Caco-2 (cell line): ENCODE measurements at regions not wholly inside any gene's neighbourhood (a gene's known extent, or its start where the extent isn't known, plus 50 kb on each side); places are given as distances from the start of the nearest gene placed in this dataset.

Experiments used
- BruUV-seq: library from RNA; stranded (reverse); fragments of 400-500 nt; replicated peaks from 2 replicates; lab custom pipeline; 2021; lab: Mats Ljungman, UMichigan
- CTCF ChIA-PET: fragments of 300-600 bp; sonication (Branson Sonifier 250); formaldehyde crosslinking; loops from one replicate; lab custom pipeline; 2022; ENCODE audit warnings: antibody characterized with exemption; lab: Charles Lee
- POLR2A ChIA-PET: fragments of 300-600 bp; sonication (Branson Sonifier 250); formaldehyde crosslinking; loops from one replicate; lab custom pipeline; 2022; ENCODE audit warnings: antibody characterized with exemption; lab: Charles Lee
- DNase-seq, 2 experiments: peaks; one replicate each; pipeline versions ENCODE4 v3.0.0 to v3.0.0-alpha.2; 2020 to 2022
- H3K27me3 ChIP-seq: replicated peaks from 2 replicates; pipeline ENCODE4 v1.6.0; 2011; ENCODE audit warnings: low read length; ENCODE audit not compliant: control insufficient read depth, insufficient read depth
- H3K36me3 ChIP-seq: 2 replicates; pipeline ENCODE4 v1.5.1; 2011; ENCODE audit warnings: low read length; ENCODE audit not compliant: control insufficient read depth, insufficient read depth
- H3K4me1 ChIP-seq: fragments of 250-450 bp; sonication (Bioruptor Pico); 2 replicates; pipeline ENCODE4 v1.5.1; 2020; ENCODE audit warnings: mild to moderate bottlenecking
- H3K4me3 ChIP-seq: 2 replicates; pipeline ENCODE4 v1.5.1; 2011; ENCODE audit warnings: low read depth, mild to moderate bottlenecking, control low read depth, low read length
- H3K9me3 ChIP-seq: fragments of 250-450 bp; sonication (Bioruptor Pico); 2 replicates; pipeline ENCODE4 v1.5.1; 2020; ENCODE audit warnings: mild to moderate bottlenecking, moderate library complexity
- H3K27ac Mint-ChIP-seq: one replicate; pipeline ENCODE4 v1.8.0; 2022; ENCODE audit warnings: mixed read lengths; ENCODE audit not compliant: unreplicated experiment
- H3K27me3 Mint-ChIP-seq: one replicate; pipeline ENCODE4 v1.8.0; 2022; ENCODE audit warnings: mixed read lengths; ENCODE audit not compliant: insufficient read depth, unreplicated experiment
- H3K36me3 Mint-ChIP-seq: one replicate; pipeline ENCODE4 v1.8.0; 2022; ENCODE audit warnings: mild to moderate bottlenecking, mixed read lengths; ENCODE audit not compliant: insufficient read depth, unreplicated experiment
- H3K4me1 Mint-ChIP-seq: one replicate; pipeline ENCODE4 v1.8.0; 2022; ENCODE audit warnings: low read depth, mixed read lengths; ENCODE audit not compliant: unreplicated experiment
- H3K4me3 Mint-ChIP-seq: one replicate; pipeline ENCODE4 v1.8.0; 2022; ENCODE audit warnings: mild to moderate bottlenecking, moderate library complexity, mixed read lengths; ENCODE audit not compliant: unreplicated experiment
- H3K9me3 Mint-ChIP-seq: one replicate; pipeline ENCODE4 v1.8.0; 2022; ENCODE audit warnings: mixed read lengths; ENCODE audit not compliant: unreplicated experiment
- CTCF ChIP-seq, 2 experiments: fragments of 200-600 bp in 1 of 2; IDR thresholded peaks; 1 replicate in 1 of 2; 2 replicates in 1 of 2; pipeline versions ENCODE4 v1.5.1 to v1.8.0; 2011 to 2022; ENCODE audit warnings: antibody characterized with exemption in 1 of 2, control low read depth in 1 of 2, inconsistent platforms in 1 of 2, low read depth in 1 of 2, low read length in 1 of 2, mild to moderate bottlenecking in 1 of 2, moderate library complexity in 1 of 2; ENCODE audit not compliant: insufficient read depth in 1 of 2, severe bottlenecking in 1 of 2, unreplicated experiment in 1 of 2
- intact Hi-C: fragments of 100-400 bp; cut with micrococcal nuclease; formaldehyde crosslinking; loops from one replicate; pipeline ENCODE4 v1.10.0; 2022; ENCODE audit not compliant: unreplicated experiment

GRCh38 chr12:126383506-126383905 is 1318.3 kb downstream of the AACS start:
- no peaks in the 10 kb centered on the region for H3K36me3 Mint-ChIP-seq
- Histone ChIP-seq H3K4me1 (no peaks in the 10 kb centered on the region), H3K4me3 (no peak overlapping the region), H3K9me3 (no peaks in the 10 kb centered on the region), H3K27me3 (no peaks in the 10 kb centered on the region), H3K36me3 (no peaks in the 10 kb centered on the region)
- no peak overlapping the region for H3K27ac Mint-ChIP-seq
- intact Hi-C loops = no loop called here
- H3K4me1 Mint-ChIP-seq = no peaks in the 10 kb centered on the region
- no TSS peak for BruUV-seq
- DNase-seq = no peak
- ChIA-PET CTCF (no interaction called here), POLR2A (no interaction called here)
- H3K4me3 Mint-ChIP-seq = no peak overlapping the region
- TF ChIP-seq CTCF (IDR thresholded peaks at IDR 0.05; ENCODE audit: insufficient read depth in 1 of 2, low read depth in 1 of 2, low read length in 1 of 2, severe bottlenecking in 1 of 2, unreplicated experiment in 1 of 2) = no peak
- H3K9me3 Mint-ChIP-seq = peaks cover 26% of the 10 kb centered on the region
- no peaks in the 10 kb centered on the region for H3K27me3 Mint-ChIP-seq

GRCh38 chr12:126384026-126384564 is 1318.9 kb downstream of the AACS start:
- POLR2A ChIA-PET = no interaction called here

GRCh38 chr12:126385785-126386184 is 1320.5 kb downstream of the AACS start:
- no peaks in the 10 kb centered on the region for H3K27me3 ChIP-seq
- POLR2A ChIA-PET = no interaction called here
- Mint-ChIP-seq H3K9me3 (peaks cover 32% of the 10 kb centered on the region), H3K27ac (no peak overlapping the region), H3K36me3 (no peaks in the 10 kb centered on the region), H3K4me3 (no peak overlapping the region), H3K27me3 (no peaks in the 10 kb centered on the region), H3K4me1 (no peaks in the 10 kb centered on the region)
- CTCF ChIA-PET = no interaction called here
- H3K36me3 ChIP-seq = no peaks in the 10 kb centered on the region
- TF ChIP-seq CTCF (IDR thresholded peaks at IDR 0.05; ENCODE audit: insufficient read depth in 1 of 2, low read depth in 1 of 2, low read length in 1 of 2, severe bottlenecking in 1 of 2, unreplicated experiment in 1 of 2) = no peak
- H3K4me3 ChIP-seq = no peak overlapping the region
- no peaks in the 10 kb centered on the region for H3K9me3 ChIP-seq
- no peak for DNase-seq
- intact Hi-C loops = no loop called here
- H3K4me1 ChIP-seq = no peaks in the 10 kb centered on the region
- no TSS peak for BruUV-seq

More at GRCh38 chr12:126384026-126384564, 1318.9 kb downstream of the AACS start:
- TF ChIP-seq CTCF (IDR thresholded peaks at IDR 0.05; ENCODE audit: insufficient read depth in 1 of 2, low read depth in 1 of 2, low read length in 1 of 2, severe bottlenecking in 1 of 2, unreplicated experiment in 1 of 2) = no peak
- Mint-ChIP-seq H3K9me3 (peaks cover 31% of the 10 kb centered on the region), H3K36me3 (no peaks in the 10 kb centered on the region), H3K27me3 (no peaks in the 10 kb centered on the region), H3K27ac (no peak overlapping the region), H3K4me3 (no peak overlapping the region), H3K4me1 (no peaks in the 10 kb centered on the region)
- Histone ChIP-seq H3K36me3 (no peaks in the 10 kb centered on the region), H3K4me3 (no peak overlapping the region), H3K9me3 (no peaks in the 10 kb centered on the region), H3K4me1 (no peaks in the 10 kb centered on the region), H3K27me3 (no peaks in the 10 kb centered on the region)
- intact Hi-C loops = no loop called here
- DNase-seq = no peak
- CTCF ChIA-PET = no interaction called here
- no TSS peak for BruUV-seq
